Stimulated activated CD4-positive, alpha-beta T cell treated with anti-CD3 and anti-CD28 coated beads, Interleukin-4, amount 100 ng/mL, for 1 hour (primary cell): ENCODE measurements at regions not wholly inside any gene's neighbourhood (a gene's known extent, or its start where the extent isn't known, plus 50 kb on each side); places are given as distances from the start of the nearest gene placed in this dataset.
A peak's percentile ranks its signal among the peaks of the same experiment; 100 is the strongest.
"Not testable (repeated sequence)": the region's sequence is repeated elsewhere in the genome, so short reads cannot be mapped to it uniquely, and the experiment has no call there.

ENCODE experiments used
- DNase-seq: peaks from one replicate; pipeline ENCODE4 v3.0.0-alpha.2; 2020

DNA sequence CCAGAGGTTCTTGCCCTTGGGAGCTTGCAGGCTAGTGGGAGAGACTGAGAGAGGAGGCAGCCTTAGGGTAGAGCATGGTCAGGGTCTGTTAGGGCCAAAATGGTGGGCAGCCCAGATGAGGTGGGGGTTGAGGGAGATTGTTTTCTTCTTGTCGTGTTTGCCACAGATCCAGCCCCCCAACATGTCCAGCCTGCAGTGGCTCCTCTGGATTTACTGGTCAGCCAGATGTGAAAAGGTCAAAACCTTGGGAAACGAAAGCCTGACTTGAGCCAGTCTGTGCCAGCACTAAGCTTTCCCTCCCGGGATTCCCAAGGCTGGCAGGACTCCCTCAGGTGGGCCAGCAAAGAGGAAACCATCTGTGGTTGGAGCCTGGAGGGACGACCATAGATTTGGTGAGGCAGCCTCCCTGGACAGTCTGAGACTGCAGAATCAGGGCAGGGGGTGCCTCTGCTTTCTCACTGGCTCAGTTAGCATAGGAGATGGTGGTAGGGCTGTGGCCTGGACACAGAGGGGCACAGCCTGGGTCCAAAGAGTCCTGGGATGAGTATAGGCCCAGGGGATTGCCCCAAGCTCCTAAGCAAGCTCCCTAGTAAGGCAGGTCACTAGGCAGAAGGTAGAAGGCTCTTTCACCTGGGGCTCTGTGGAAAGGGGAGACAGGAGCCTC is 51.2 kb upstream of the PRR23C start:
- no peak for DNase-seq

DNA sequence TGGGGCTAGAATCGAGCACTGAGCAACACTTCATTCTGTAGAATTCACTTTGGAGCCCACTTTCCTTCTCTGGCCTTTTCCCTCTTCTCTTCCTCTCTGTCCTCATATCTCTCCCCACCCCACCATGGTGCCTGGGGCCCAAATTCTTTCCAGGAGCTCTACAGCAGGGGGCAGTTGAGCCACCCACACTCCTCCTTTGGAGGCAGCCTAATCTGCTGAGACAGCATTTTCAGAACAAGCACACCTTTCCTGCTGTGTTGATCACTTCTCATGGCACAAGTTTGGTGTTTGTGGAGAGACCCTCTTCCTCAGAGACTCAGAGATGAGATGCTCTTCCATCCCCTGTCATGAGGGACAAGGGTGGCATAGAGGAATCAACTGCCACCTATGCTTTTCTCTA is 52.0 kb upstream of the PRR23C start:
- no peak for DNase-seq

- no peak for DNase-seq
Observed at GRCh38 chr3:139098391-139098790, 53.7 kb upstream of the PRR23C start.

GRCh38 chr3:139099968-139100817 is 55.5 kb upstream of the PRR23C start:
- no peak for DNase-seq

DNA sequence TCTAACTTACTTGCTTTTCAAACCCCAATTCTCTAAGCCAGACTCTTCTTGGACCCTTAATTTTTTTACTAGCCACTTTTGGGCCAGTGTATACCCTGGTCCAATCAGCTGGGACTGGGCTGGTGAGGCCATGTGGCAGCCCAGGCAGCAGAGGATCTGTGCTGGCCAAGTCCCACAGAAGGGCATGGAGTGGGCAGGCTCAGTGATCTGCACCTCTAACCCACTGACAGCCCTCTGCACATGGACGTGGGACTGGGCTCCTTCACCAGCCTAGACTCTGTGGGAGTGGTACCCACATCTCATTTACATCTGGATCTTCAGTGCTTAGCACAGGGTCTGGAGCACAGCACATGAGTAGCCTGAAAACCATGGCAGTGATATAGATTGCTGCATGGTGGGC is 56.1 kb upstream of the PRR23C start:
- DNase-seq: no peak

- no peak for DNase-seq
Observed at GRCh38 chr3:139101396-139101795, 56.7 kb upstream of the PRR23C start.

GRCh38 chr3:139103484-139103883 is 58.8 kb upstream of the PRR23C start:
- DNase-seq: no peak

DNA sequence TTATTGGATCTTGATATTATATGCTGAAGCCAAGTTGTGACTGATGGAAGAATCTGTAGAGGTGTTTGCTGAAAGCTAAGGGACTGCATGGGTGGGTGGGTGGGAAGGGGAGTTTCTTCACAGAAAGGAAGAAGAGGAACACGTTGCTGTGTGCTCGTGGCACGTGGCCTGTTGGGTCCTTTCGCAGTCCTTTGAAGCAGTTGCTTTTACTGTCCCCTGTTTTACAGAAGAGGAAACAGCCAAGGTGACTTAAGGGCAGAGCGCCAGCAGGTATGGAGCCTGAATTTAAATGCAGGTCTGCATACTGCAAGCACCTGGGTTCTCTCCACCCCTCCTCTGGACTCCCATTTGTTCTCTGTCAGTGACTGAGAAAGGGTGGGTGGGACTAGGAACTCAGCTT is 59.4 kb upstream of the PRR23C start:
- no peak for DNase-seq

GRCh38 chr3:139105154-139105702 is 60.5 kb upstream of the PRR23C start:
- no peak for DNase-seq

DNA sequence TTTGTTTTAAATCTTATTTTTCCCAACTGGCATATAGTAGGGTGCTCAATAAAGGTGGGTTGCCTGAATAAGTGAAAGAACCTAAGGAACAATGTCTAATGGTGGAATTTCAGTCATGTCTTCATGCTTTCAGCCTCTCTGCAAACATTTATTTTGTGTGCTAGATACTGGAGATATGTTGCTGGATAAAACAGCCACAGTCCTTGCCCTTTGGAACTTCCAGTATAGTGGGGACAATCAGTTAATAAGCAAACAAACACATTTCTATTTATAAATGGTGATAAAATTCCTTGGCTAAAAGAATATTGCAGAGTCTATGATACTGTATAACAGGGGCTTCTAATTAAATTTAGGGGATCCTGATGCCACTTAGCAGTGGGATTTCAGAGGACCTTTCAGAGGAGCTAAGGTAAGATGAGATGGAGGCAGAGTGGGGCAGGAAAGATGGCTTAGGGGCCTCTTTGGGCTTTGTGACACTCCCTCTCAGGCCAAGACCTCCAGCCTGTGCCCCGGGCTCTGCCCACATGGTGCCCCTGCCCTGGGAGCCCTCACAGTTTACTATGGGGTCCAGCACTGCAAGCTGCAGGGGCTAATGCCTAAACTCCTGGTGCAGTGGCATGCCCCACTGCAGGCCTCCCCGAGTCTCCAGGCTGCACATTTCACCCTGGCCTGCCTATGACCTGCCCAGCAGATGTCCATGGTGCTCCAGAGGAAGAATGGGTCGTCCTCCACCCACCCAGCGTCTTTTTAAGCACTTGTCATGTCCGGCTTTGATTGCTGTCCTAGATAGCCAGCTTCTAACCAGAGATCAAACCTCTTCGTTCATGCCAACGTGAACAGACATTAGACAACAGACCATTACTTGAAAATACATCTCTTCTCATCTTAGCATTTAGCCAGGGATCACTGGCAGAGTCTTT is 61.6 kb upstream of the PRR23C start:
- no peak for DNase-seq

- no peak for DNase-seq
Observed at GRCh38 chr3:139107424-139108252, 62.9 kb upstream of the PRR23C start.

DNA sequence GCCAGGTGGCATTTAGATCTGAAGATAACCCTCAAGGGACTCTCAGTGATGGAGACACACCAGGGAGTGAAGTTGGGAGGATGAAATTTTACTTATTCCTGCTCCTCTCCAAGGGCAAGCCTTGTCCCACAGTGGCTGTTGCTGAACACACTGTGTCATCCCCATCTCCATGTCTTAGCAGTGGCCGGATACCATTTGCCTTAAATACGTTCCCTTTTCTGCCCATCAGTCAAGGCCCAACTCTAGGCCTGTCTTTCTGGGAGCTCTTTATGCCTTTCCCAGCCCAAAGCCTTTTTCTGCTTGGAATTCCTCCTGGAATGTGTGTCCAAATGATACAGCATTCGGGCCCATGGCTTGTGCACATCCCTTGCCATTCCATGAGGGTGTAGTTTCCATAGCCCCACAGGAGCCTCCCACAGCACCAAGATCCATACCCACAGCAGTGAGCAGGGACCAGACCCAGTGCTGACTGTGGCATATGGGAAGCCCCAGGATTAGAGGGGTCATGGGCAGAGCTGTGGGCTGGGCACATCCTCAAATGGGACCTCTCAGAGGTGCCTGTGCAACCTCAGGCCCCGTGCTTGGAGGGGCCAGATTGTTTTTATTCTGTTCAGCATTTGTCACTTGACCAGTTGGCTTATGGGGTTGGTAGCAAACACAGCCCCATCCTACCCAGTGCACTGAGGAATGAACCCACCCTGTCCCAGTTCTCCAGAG is 63.7 kb upstream of the PRR23C start:
- DNase-seq: no peak

GRCh38 chr3:139109271-139109670 is 64.6 kb upstream of the PRR23C start:
- DNase-seq: no peak

DNA sequence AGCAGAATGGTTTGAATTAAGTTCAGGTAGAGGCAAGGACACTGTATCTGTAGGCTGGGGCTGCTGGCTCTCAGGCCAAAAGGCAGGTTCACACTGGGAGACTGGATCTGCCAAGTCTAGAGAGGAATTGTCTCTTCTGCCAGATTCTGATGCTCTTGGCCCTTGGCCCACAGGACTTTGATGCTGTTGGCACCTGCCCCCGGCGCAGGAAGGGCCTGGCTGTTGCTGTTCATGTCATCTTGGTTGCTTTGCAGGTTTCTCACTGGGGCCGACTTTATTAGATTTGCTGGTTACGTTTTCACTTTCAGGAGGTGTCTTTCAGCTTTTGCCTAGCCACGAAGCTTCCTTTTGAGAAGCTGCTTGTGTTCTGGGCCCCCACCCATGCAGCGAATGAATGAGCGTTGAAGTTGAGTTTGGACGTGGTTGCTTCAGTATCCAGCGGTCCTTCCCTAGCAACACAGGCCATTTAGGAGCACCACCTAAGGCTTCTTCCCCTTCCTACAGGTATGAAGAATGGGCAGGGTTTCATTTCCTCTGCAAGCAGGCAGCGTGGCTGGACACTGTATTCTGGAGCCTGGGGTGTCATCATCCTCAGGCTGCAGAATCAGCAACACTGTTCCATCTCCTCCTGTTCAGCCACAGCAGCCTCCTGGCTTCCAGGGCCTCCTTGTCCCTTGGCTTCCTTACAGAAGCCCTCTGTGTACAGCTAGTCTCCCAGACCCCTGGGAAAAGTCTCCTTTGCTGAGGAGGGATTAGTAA is 65.6 kb upstream of the PRR23C start:
- DNase-seq: no peak

DNA sequence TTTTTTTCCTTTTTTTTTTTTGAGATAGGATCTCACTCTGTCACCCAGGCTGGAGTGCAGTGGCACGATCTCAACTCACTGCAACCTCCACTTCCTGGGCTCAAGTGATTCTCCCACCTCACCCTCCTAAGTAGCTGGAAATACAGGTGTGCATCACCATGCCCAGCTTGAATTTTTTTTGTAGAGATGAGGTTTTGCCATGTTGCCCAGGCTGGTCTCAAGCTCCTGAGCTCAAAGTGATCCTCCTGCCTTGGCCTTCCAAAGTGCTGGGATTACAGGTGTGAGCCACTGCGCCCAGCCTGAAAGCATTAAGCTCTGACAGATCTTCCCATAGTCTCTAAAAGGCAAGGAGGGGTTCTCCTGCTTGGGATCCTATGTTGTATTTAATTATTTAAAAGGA is 66.2 kb upstream of the PRR23C start:
- DNase-seq: not testable (repeated sequence)

- peak; percentile 57 for DNase-seq
Observed at GRCh38 chr3:139111392-139112229, 66.9 kb upstream of the PRR23C start.

GRCh38 chr3:139112230-139112558 is 67.5 kb upstream of the PRR23C start:
- DNase-seq: no peak

GRCh38 chr3:139113231-139113992 is 68.7 kb upstream of the PRR23C start:
- no peak for DNase-seq

DNA sequence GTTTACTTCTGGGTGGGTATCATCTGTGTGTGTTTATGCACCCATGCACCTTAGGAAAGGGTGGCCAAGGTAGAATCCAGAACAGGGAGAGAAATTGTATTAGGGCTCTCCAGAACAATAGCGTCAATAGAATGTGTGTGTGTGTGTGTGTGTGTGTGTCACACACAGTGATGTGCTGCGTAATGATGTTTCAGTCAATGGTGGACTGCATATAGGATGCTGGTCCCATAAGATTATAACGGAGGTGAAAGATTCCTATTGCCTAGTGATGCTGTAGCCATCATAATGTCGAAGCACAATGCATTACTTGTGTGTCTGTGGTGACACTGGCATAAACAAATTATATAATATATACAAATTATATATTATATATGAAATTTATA is 69.3 kb upstream of the PRR23C start:
- no peak for DNase-seq
